ENCODE measurements at regions not wholly inside any gene's neighbourhood (a gene's known extent, or its start where the extent isn't known, plus 50 kb on each side); places are given as distances from the start of the nearest gene placed in this dataset.
A peak's percentile ranks its signal among the peaks of the same experiment; 100 is the strongest.

DNA sequence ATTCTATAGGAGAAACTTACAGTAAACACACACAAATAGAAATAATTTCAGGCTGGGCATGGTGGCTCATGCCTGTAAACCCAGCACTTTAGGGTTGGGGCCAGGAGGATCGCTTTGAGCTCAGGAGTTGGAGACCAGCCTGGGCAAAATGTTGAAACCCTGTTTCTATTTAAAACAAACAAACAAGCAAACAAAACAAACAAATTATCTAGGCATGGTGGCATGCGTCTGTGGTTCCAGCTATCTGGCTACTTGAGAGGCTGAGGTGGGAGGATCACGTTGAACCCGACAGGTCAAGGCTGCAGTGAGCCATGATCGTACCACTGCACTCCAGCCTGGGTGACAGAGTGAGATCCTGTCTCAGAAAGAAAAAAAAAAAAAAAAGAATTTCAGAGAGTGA lies 64.0 kb downstream of the NHLRC1 start:
- H3K36me3 ChIP-seq (ENCODE audit: control insufficient read depth in 2 of 4, insufficient read depth in 4 of 4, low read length in 3 of 4), result no peaks in the 10 kb centered on the region
- POLR2A ChIA-PET (ENCODE audit: partially characterized antibody), result no interaction called here
- no peak overlapping the region for H3K18ac ChIP-seq (ENCODE audit: extremely low read depth, low read length)
- H3K9me3 ChIP-seq (ENCODE audit: insufficient read depth in 2 of 2, low read depth in 1 of 2, low read length in 1 of 2), result no peaks in the 10 kb centered on the region
- no peaks in the 10 kb centered on the region for H3K4me1 ChIP-seq (replicated peaks in 1 of 4; ENCODE audit: control insufficient read depth in 3 of 4, insufficient read depth in 4 of 4, low read length in 3 of 4)
- H3K4me3 ChIP-seq (ENCODE audit: extremely low read depth in 1 of 4, insufficient read depth in 2 of 4, low read depth in 3 of 4, low read length in 4 of 4), result no peak overlapping the region
- H3K79me1 ChIP-seq (ENCODE audit: low read depth, low read length), result no peaks in the 10 kb centered on the region
- H2AK5ac ChIP-seq (ENCODE audit: low read depth, low read length), result no peak overlapping the region
- H2BK120ac ChIP-seq (replicated peaks; ENCODE audit: low read depth, low read length), result no peak overlapping the region
- H3K27ac ChIP-seq (ENCODE audit: low read depth, low read length), result no peak overlapping the region
- 91% methylated on average over 4 of the region's 5 CpGs; no CpG with 5 or more reads in 1 of the 2 experiments for WGBS, 2 experiments (ENCODE audit: extremely low coverage in 1 of 2, insufficient coverage in 1 of 2, insufficient read length in 1 of 2, insufficient replicate concordance in 2 of 2, low coverage in 1 of 2, low lambda C conversion rate in 2 of 2, missing lambda C conversion rate in 1 of 2)
- no peaks in the 10 kb centered on the region for H3K27me3 ChIP-seq (replicated peaks in 1 of 4; ENCODE audit: control insufficient read depth in 3 of 4, extremely low read depth in 1 of 4, insufficient read depth in 3 of 4, low read length in 3 of 4)
- H4K20me1 ChIP-seq (replicated peaks in 1 of 2; ENCODE audit: control insufficient read depth in 1 of 2, insufficient read depth in 2 of 2, low read length in 2 of 2), result no peaks in the 10 kb centered on the region
- no peak overlapping the region for H3K4ac ChIP-seq (replicated peaks; ENCODE audit: insufficient read length, low read depth, low read length)
- no peak overlapping the region for H3K23ac ChIP-seq (ENCODE audit: insufficient read length)
- H3K56ac ChIP-seq (replicated peaks; ENCODE audit: insufficient read length, low read depth, low read length), result no peak overlapping the region
- CTCF ChIA-PET (ENCODE audit: partially characterized antibody), result interaction anchor here (0.7 kb wide), 1 partner anchor 11 kb away, joined by 3 read pairs; no protein-coding TSS in a partner anchor
- 0 out of 2 replicates have a peak overlapping the region, but pooled peaks have one; percentile 73 for H2AFZ ChIP-seq (ENCODE audit: low read length)
- H2BK5ac ChIP-seq (ENCODE audit: low read depth, low read length), result no peak overlapping the region
- FAIRE-seq (no peak), DNase-seq (ENCODE audit: low read depth in 1 of 2, low spot score in 2 of 2) (no peak)
- H3K4me2 ChIP-seq (ENCODE audit: insufficient read depth in 1 of 2, low read depth in 2 of 2, low read length in 2 of 2), result no peak overlapping the region
- H3K9ac ChIP-seq (replicated peaks in 1 of 4; ENCODE audit: extremely low read depth in 1 of 4, low read depth in 3 of 4, low read length in 3 of 4), result no peak overlapping the region
- H4K91ac ChIP-seq (replicated peaks; ENCODE audit: insufficient read length, low read length), result no peak overlapping the region
- no peak overlapping the region for H2BK20ac ChIP-seq (ENCODE audit: low read length)
- no peaks in the 10 kb centered on the region for H3K23me2 ChIP-seq (ENCODE audit: low read depth, low read length)
- H2BK12ac ChIP-seq (ENCODE audit: low read depth, low read length), result no peak overlapping the region
- H4K8ac ChIP-seq (ENCODE audit: extremely low read depth, insufficient read depth, low read length), result no peak overlapping the region
- no peaks in the 10 kb centered on the region for H3K79me2 ChIP-seq (ENCODE audit: control insufficient read depth in 1 of 2, insufficient read depth in 2 of 2, low read length in 2 of 2)
- no peak overlapping the region for H4K5ac ChIP-seq (ENCODE audit: insufficient read length, low read depth, low read length)
- H2BK15ac ChIP-seq (ENCODE audit: low read length), result no peak overlapping the region
- no peak overlapping the region for H3K14ac ChIP-seq (ENCODE audit: insufficient read length)
- TF ChIP-seq, protein P1, sequence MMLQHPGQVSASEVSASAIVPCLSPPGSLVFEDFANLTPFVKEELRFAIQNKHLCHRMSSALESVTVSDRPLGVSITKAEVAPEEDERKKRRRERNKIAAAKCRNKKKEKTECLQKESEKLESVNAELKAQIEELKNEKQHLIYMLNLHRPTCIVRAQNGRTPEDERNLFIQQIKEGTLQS (IDR thresholded peaks at IDR 0.05; ENCODE audit: insufficient read depth, low read depth, low read length), result no peak
- TF ChIP-seq RFX5 (IDR thresholded peaks at IDR 0.05; ENCODE audit: borderline replicate concordance, low read depth, low read length) (no peak), NANOG (IDR thresholded peaks at IDR 0.05; ENCODE audit: insufficient read depth, low read depth, low read length, poor library complexity, severe bottlenecking) (no peak), RAD21 (IDR thresholded peaks at IDR 0.05 in 1 of 2, conservative IDR thresholded peaks at IDR 0.05 in 1 of 2; ENCODE audit: low read depth in 2 of 2, low read length in 2 of 2) (no peak), MAFK (IDR thresholded peaks at IDR 0.05; ENCODE audit: low read depth, low read length) (no peak), TCF12 (IDR thresholded peaks at IDR 0.05; ENCODE audit: low read depth, low read length) (no peak), YY1 (IDR thresholded peaks at IDR 0.05; ENCODE audit: low read depth, low read length) (no peak), CHD2 (IDR thresholded peaks at IDR 0.05; ENCODE audit: low read length) (no peak)

Data from H1 (cell line).